Left kidney (tissue), 1 donor: ENCODE measurements at regions not wholly inside any gene's neighbourhood (a gene's known extent, or its start where the extent isn't known, plus 50 kb on each side); places are given as distances from the start of the nearest gene placed in this dataset.

Experiments used
- DNase-seq: peaks from one replicate; pipeline ENCODE4 v3.0.0-alpha.2; 2013

GRCh38 chr15:39153058-39153714, 427.7 kb upstream of the THBS1 start:
- no peak for DNase-seq

- DNase-seq, result no peak
These were observed 427.2 kb upstream of the THBS1 start for GRCh38 chr15:39153716-39154115.

GRCh38 chr15:39154227-39154638, 426.6 kb upstream of the THBS1 start:
- no peak for DNase-seq

GRCh38 chr15:39154776-39155175, 426.1 kb upstream of the THBS1 start:
- no peak for DNase-seq

- no peak for DNase-seq
These were observed 424.7 kb upstream of the THBS1 start for GRCh38 chr15:39156166-39156565.

- no peak for DNase-seq
These were observed 424.1 kb upstream of the THBS1 start for GRCh38 chr15:39156646-39157250.

- no peak for DNase-seq
These were observed 423.0 kb upstream of the THBS1 start for GRCh38 chr15:39157882-39158281.

- no peak for DNase-seq
These were observed 421.0 kb upstream of the THBS1 start for GRCh38 chr15:39159833-39160232.

- no peak for DNase-seq
These were observed 419.8 kb upstream of the THBS1 start for GRCh38 chr15:39161096-39161495.

GRCh38 chr15:39165020-39165706, 415.7 kb upstream of the THBS1 start:
- no peak for DNase-seq

GRCh38 chr15:39167164-39168058, 413.5 kb upstream of the THBS1 start:
- DNase-seq, result no peak

- DNase-seq, result peak; percentile 77
These were observed 408.9 kb upstream of the THBS1 start for GRCh38 chr15:39171944-39172368.

- peak; percentile 59 for DNase-seq
These were observed 408.2 kb upstream of the THBS1 start for GRCh38 chr15:39172380-39173281.

- no peak for DNase-seq
These were observed 407.5 kb upstream of the THBS1 start for GRCh38 chr15:39173426-39173825.

- no peak for DNase-seq
These were observed 406.5 kb upstream of the THBS1 start for GRCh38 chr15:39174332-39174731.

GRCh38 chr15:39176030-39176429, 404.8 kb upstream of the THBS1 start:
- DNase-seq, result no peak

GRCh38 chr15:39177561-39177960, 403.3 kb upstream of the THBS1 start:
- DNase-seq, result no peak

- no peak for DNase-seq
These were observed 400.8 kb upstream of the THBS1 start for GRCh38 chr15:39180030-39180429.

- peak; percentile 62 for DNase-seq
These were observed 400.4 kb upstream of the THBS1 start for GRCh38 chr15:39180483-39180933.

- DNase-seq, result no peak
These were observed 399.7 kb upstream of the THBS1 start for GRCh38 chr15:39181056-39181747.

- DNase-seq, result no peak
These were observed 398.9 kb upstream of the THBS1 start for GRCh38 chr15:39181940-39182339.
